HepG2 (cell line): ENCODE measurements at regions not wholly inside any gene's neighbourhood (a gene's known extent, or its start where the extent isn't known, plus 50 kb on each side); places are given as distances from the start of the nearest gene placed in this dataset.

ENCODE experiments used
- ATAC-seq: fragments of 200-7000 bp; cut with Tn5 transposase; 3 replicates; pipeline ENCODE4 v1.9.1; 2020; ENCODE audit warnings: mild to moderate bottlenecking, moderate library complexity
- BruUV-seq: library from RNA; stranded (reverse); fragments of 400-500 nt; replicated peaks from 2 replicates; lab custom pipeline; 2021; lab: Mats Ljungman, UMichigan
- CTCF ChIA-PET: fragments of 300-600 bp; formaldehyde crosslinking; extraction: SDS; loops from one replicate; lab custom pipeline; 2021; ENCODE audit warnings: low total read pairs, inconsistent platforms, low intra/inter-chr PET ratio; lab: Yijun Ruan, JAX
- POLR2A ChIA-PET: fragments of 350-600 bp; sonication (Branson Sonifier 250); formaldehyde crosslinking; loops from one replicate; lab custom pipeline; 2020; ENCODE audit warnings: antibody characterized with exemption, inconsistent platforms; lab: Yijun Ruan, JAX
- DNase-seq: peaks from one replicate; pipeline ENCODE4 v3.0.0-alpha.2; 2015; ENCODE audit warnings: low spot score
- FAIRE-seq: peaks from 3 replicates; lab custom pipeline; 2011; peaks lifted over from hg19 to GRCh38; lab: Jason Lieb, UNC
- H2AFZ ChIP-seq: one replicate; pipeline ENCODE4 v1.6.1; 2011; ENCODE audit warnings: low read length, inconsistent platforms
- H3K27ac ChIP-seq: fragments of 300-600 bp; 3 replicates; pipeline ENCODE4 v1.8.0; 2011; ENCODE audit warnings: mixed run types, mild to moderate bottlenecking, mixed read lengths, low read length, inconsistent platforms; ENCODE audit not compliant: insufficient read depth; ENCODE audit errors: extremely low read length
- H3K27me3 ChIP-seq, 2 experiments: fragments of 200-600 bp in 1 of 2; 2 replicates in 1 of 2; 3 replicates in 1 of 2; pipeline versions ENCODE4 v1.6.0 to v1.8.0; 2011; ENCODE audit warnings: low read length in 2 of 2, mild to moderate bottlenecking in 2 of 2, moderate library complexity in 2 of 2, inconsistent platforms in 1 of 2; ENCODE audit not compliant: insufficient read depth in 2 of 2, control insufficient read depth in 1 of 2
- H3K36me3 ChIP-seq, 2 experiments: fragments of 200-600 bp in 1 of 2; replicated peaks in 1 of 2; 2 replicates in 1 of 2; 3 replicates in 1 of 2; pipeline versions ENCODE4 v1.5.1 to v1.8.0; 2011; ENCODE audit warnings: low read length in 2 of 2, inconsistent platforms in 1 of 2; ENCODE audit not compliant: insufficient read depth in 2 of 2, control insufficient read depth in 1 of 2
- H3K4me1 ChIP-seq: 2 replicates; pipeline ENCODE4 v1.5.1; 2012; ENCODE audit warnings: low read length, inconsistent platforms; ENCODE audit not compliant: insufficient read depth
- H3K4me2 ChIP-seq: 2 replicates; pipeline ENCODE4 v1.6.0; 2011; ENCODE audit warnings: low read depth, low read length, inconsistent platforms
- H3K4me3 ChIP-seq, 3 experiments: fragments of 200-600 bp in 1 of 3; sonication (generic), shearing (Covaris generic) in 1 of 3; replicated peaks in 1 of 3; 2 replicates each; pipeline ENCODE4 v1.5.1; 2011 to 2016; ENCODE audit warnings: low read length in 3 of 3, inconsistent platforms in 2 of 3, low read depth in 2 of 3, mild to moderate bottlenecking in 2 of 3, control low read depth in 1 of 3, mixed read lengths in 1 of 3; ENCODE audit not compliant: insufficient read depth in 1 of 3
- H3K79me2 ChIP-seq: one replicate; pipeline ENCODE4 v1.6.1; 2011; ENCODE audit warnings: low read length, inconsistent platforms; ENCODE audit not compliant: insufficient read depth
- H3K9ac ChIP-seq: 2 replicates; pipeline ENCODE4 v1.6.0; 2011; ENCODE audit warnings: mild to moderate bottlenecking, low read depth, low read length, inconsistent platforms; ENCODE audit not compliant: insufficient read depth
- H3K9me3 ChIP-seq: 2 replicates; pipeline ENCODE4 v1.5.1; 2012; ENCODE audit warnings: mild to moderate bottlenecking, low read length
- H4K20me1 ChIP-seq: 2 replicates; pipeline ENCODE4 v1.6.0; 2011; ENCODE audit warnings: inconsistent platforms, mild to moderate bottlenecking, low read length, moderate library complexity; ENCODE audit not compliant: insufficient read depth
- BORCS8-MEF2B ChIP-seq: sonication (generic); formaldehyde crosslinking; IDR thresholded peaks from 2 replicates; pipeline ENCODE4 v1.8.0; 2022; ENCODE audit warnings: mild to moderate bottlenecking, missing genetic modification reagents
- CSRNP1 ChIP-seq: sonication (generic); formaldehyde crosslinking; IDR thresholded peaks from 2 replicates; pipeline ENCODE4 v1.8.1; 2023; ENCODE audit warnings: mild to moderate bottlenecking, missing genetic modification reagents
- HDAC1 ChIP-seq: sonication (generic); formaldehyde crosslinking; IDR thresholded peaks from 2 replicates; pipeline ENCODE4 v1.5.1; 2020; ENCODE audit warnings: mild to moderate bottlenecking, missing genetic modification reagents
- HDAC6 ChIP-seq: fragments of 200-600 bp; sonication (generic); IDR thresholded peaks from 2 replicates; pipeline ENCODE4 v1.7.0; 2017; ENCODE audit warnings: mild to moderate bottlenecking, antibody characterized with exemption, low read length, low read depth
- JUND ChIP-seq: sonication (generic); formaldehyde crosslinking; IDR thresholded peaks from 2 replicates; pipeline ENCODE4 v1.8.0; 2022; ENCODE audit warnings: mild to moderate bottlenecking, missing genetic modification reagents
- NR3C1 ChIP-seq: sonication (generic); formaldehyde crosslinking; IDR thresholded peaks from 2 replicates; pipeline ENCODE4 v1.4.0; 2020; ENCODE audit warnings: missing genetic modification reagents
- PATZ1 ChIP-seq: sonication (generic); formaldehyde crosslinking; IDR thresholded peaks from 2 replicates; pipeline ENCODE4 v1.4.0; 2020; ENCODE audit warnings: missing genetic modification reagents
- PAXIP1 ChIP-seq: sonication (generic); formaldehyde crosslinking; conservative IDR thresholded peaks from 2 replicates; pipeline ENCODE4 v1.4.0; 2020; ENCODE audit warnings: mild to moderate bottlenecking, missing genetic modification reagents, moderate library complexity
- PLSCR1 ChIP-seq: sonication (generic); formaldehyde crosslinking; IDR thresholded peaks from 2 replicates; pipeline ENCODE4 v1.5.0; 2020; ENCODE audit warnings: missing genetic modification reagents, mild to moderate bottlenecking, borderline replicate concordance
- PTBP1 ChIP-seq: fragments of 200-400 bp; formaldehyde crosslinking; IDR thresholded peaks from 2 replicates; pipeline ENCODE4 v1.6.1; 2018; ENCODE audit warnings: low read length, low read depth; ENCODE audit not compliant: poor library complexity, severe bottlenecking
- RXRB ChIP-seq: IDR thresholded peaks from 2 replicates; pipeline ENCODE4 v1.6.1; 2016; ENCODE audit warnings: borderline replicate concordance, missing genetic modification reagents, missing compliant biosample characterization
- SOX13 ChIP-seq, 3 experiments: fragments of 450-650 bp in 1 of 3; sonication (generic) in 1 of 3; formaldehyde crosslinking in 1 of 3; IDR thresholded peaks in 2 of 3; conservative IDR thresholded peaks in 1 of 3; 2 replicates each; pipeline versions ENCODE4 v1.5.0 to v1.6.1; 2016 to 2020; ENCODE audit warnings: antibody characterized with exemption in 1 of 3, mild to moderate bottlenecking in 1 of 3, missing compliant biosample characterization in 1 of 3, missing genetic modification reagents in 1 of 3, moderate library complexity in 1 of 3
- XBP1 ChIP-seq: sonication (generic); formaldehyde crosslinking; IDR thresholded peaks from 2 replicates; pipeline ENCODE4 v1.5.0; 2020; ENCODE audit warnings: missing genetic modification reagents
- ZBTB3 ChIP-seq: sonication (generic); formaldehyde crosslinking; IDR thresholded peaks from 2 replicates; pipeline ENCODE4 v1.4.0; 2020; ENCODE audit warnings: low read depth, mild to moderate bottlenecking, moderate library complexity, missing genetic modification reagents, borderline replicate concordance
- ZNF260 ChIP-seq: sonication (generic); formaldehyde crosslinking; IDR thresholded peaks from 2 replicates; pipeline ENCODE4 v1.4.0; 2020; ENCODE audit warnings: missing genetic modification reagents, low read depth, mild to moderate bottlenecking, borderline replicate concordance
- ZNF546 ChIP-seq: sonication (generic); formaldehyde crosslinking; conservative IDR thresholded peaks from 2 replicates; pipeline ENCODE4 v1.8.1; 2023; ENCODE audit warnings: mild to moderate bottlenecking, missing genetic modification reagents
- ZNF629 ChIP-seq: sonication (generic); formaldehyde crosslinking; conservative IDR thresholded peaks from 2 replicates; pipeline ENCODE4 v1.5.0; 2020; ENCODE audit warnings: missing genetic modification reagents
- WGBS: methylation state at CpG from one replicate; pipeline ENCODE4 v1.1.6; 2017; ENCODE audit warnings: low lambda C conversion rate; 5-methylcytosine and 5-hydroxymethylcytosine counted together
- in situ Hi-C: cut with HindIII; loops from 2 replicates; pipeline ENCODE4 v1.10.0; 2017; ENCODE audit warnings: low pct_unique_long_range_greater_than_20kb; ENCODE audit not compliant: extremely low pct_ligation_motif_present
- intact Hi-C: fragments of 100-400 bp; cut with micrococcal nuclease; formaldehyde crosslinking; loops from one replicate; pipeline ENCODE4 v1.10.0; 2022; ENCODE audit not compliant: unreplicated experiment

- Histone ChIP-seq H3K4me2 (no peak overlapping the region), H3K27ac (no peak overlapping the region), H3K79me2 (no peaks in the 10 kb centered on the region), H2AFZ (no peak overlapping the region), H3K9me3 (no peaks in the 10 kb centered on the region), H4K20me1 (no peaks in the 10 kb centered on the region), H3K4me1 (no peaks in the 10 kb centered on the region), H3K36me3 (no peaks in the 10 kb centered on the region), H3K9ac (no peak overlapping the region), H3K27me3 (no peaks in the 10 kb centered on the region), H3K4me3 (no peak overlapping the region)
- ChIA-PET CTCF (interaction anchor here (1.8 kb wide), 1 partner anchor 82 kb away, joined by 21 read pairs; no protein-coding TSS in a partner anchor), POLR2A (no interaction called here)
- no TSS peak for BruUV-seq
- 3% methylated on average over 1 of the region's 1 CpG for WGBS
- FAIRE-seq (no peak), ATAC-seq (no peak), DNase-seq (no peak)
- intact Hi-C loops: no loop called here
- in situ Hi-C loops: no loop called here
- TF ChIP-seq PAXIP1 (CRISPR knock-in tag): no peak
- no peak for TF ChIP-seq HDAC1 (CRISPR knock-in tag)
- no peak for TF ChIP-seq NR3C1 (CRISPR knock-in tag)
- TF ChIP-seq PATZ1 (CRISPR knock-in tag): no peak
- no peak for TF ChIP-seq RXRB (CRISPR knock-in tag)
- no peak for TF ChIP-seq PTBP1
- no peak for TF ChIP-seq XBP1 (CRISPR knock-in tag)
- no peak for TF ChIP-seq SOX13 (IDR thresholded peaks at IDR 0.05)
- TF ChIP-seq SOX13 (CRISPR knock-in tag; conservative IDR thresholded peaks at IDR 0.05 in 1 of 2, IDR thresholded peaks at IDR 0.05 in 1 of 2): no peak
- TF ChIP-seq BORCS8-MEF2B: no peak
- TF ChIP-seq ZNF546 (CRISPR knock-in tag): no peak
- TF ChIP-seq ZNF260 (CRISPR knock-in tag): no peak
- no peak for TF ChIP-seq PLSCR1 (CRISPR knock-in tag)
- no peak for TF ChIP-seq ZNF629 (CRISPR knock-in tag)
- TF ChIP-seq CSRNP1: no peak
- no peak for TF ChIP-seq HDAC6
- TF ChIP-seq JUND (CRISPR knock-in tag): no peak
- no peak for TF ChIP-seq ZBTB3
Observed at GRCh38 chr2:16526193-16526592, 139.4 kb downstream of the CYRIA start.
